ENCODE measurements at regions not wholly inside any gene's neighbourhood (a gene's known extent, or its start where the extent isn't known, plus 50 kb on each side); places are given as distances from the start of the nearest gene placed in this dataset.

GRCh38 chr11:29495676-29496075 lies 521.2 kb downstream of the KCNA4 start:
- H3K27me3 Mint-ChIP-seq (ENCODE audit: low read depth, poor library complexity), result no peaks in the 10 kb centered on the region
- TF ChIP-seq, protein P1, sequence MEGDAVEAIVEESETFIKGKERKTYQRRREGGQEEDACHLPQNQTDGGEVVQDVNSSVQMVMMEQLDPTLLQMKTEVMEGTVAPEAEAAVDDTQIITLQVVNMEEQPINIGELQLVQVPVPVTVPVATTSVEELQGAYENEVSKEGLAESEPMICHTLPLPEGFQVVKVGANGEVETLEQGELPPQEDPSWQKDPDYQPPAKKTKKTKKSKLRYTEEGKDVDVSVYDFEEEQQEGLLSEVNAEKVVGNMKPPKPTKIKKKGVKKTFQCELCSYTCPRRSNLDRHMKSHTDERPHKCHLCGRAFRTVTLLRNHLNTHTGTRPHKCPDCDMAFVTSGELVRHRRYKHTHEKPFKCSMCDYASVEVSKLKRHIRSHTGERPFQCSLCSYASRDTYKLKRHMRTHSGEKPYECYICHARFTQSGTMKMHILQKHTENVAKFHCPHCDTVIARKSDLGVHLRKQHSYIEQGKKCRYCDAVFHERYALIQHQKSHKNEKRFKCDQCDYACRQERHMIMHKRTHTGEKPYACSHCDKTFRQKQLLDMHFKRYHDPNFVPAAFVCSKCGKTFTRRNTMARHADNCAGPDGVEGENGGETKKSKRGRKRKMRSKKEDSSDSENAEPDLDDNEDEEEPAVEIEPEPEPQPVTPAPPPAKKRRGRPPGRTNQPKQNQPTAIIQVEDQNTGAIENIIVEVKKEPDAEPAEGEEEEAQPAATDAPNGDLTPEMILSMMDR (IDR thresholded peaks at IDR 0.05), result no peak
- no peaks in the 10 kb centered on the region for H3K9me3 Mint-ChIP-seq
- H3K4me3 Mint-ChIP-seq, result no peak overlapping the region
- no peaks in the 10 kb centered on the region for H3K4me1 Mint-ChIP-seq
- H3K36me3 Mint-ChIP-seq (ENCODE audit: low read depth), result no peaks in the 10 kb centered on the region
- DNase-seq, result no peak
- no peak overlapping the region for H3K27ac Mint-ChIP-seq

GRCh38 chr11:29490938-29491337 lies 525.9 kb downstream of the KCNA4 start:
- no peaks in the 10 kb centered on the region for H3K9me3 Mint-ChIP-seq
- no peak overlapping the region for H3K27ac Mint-ChIP-seq
- H3K4me1 Mint-ChIP-seq, result no peaks in the 10 kb centered on the region
- DNase-seq, result no peak
- no peaks in the 10 kb centered on the region for H3K36me3 Mint-ChIP-seq (ENCODE audit: low read depth)
- no peak overlapping the region for H3K4me3 Mint-ChIP-seq
- no peaks in the 10 kb centered on the region for H3K27me3 Mint-ChIP-seq (ENCODE audit: low read depth, poor library complexity)
- TF ChIP-seq, protein P1 (IDR thresholded peaks at IDR 0.05), result no peak

GRCh38 chr11:29486301-29486700 lies 530.5 kb downstream of the KCNA4 start:
- H3K36me3 Mint-ChIP-seq (ENCODE audit: low read depth), result no peaks in the 10 kb centered on the region
- no peak for DNase-seq
- no peaks in the 10 kb centered on the region for H3K27me3 Mint-ChIP-seq (ENCODE audit: low read depth, poor library complexity)
- no peaks in the 10 kb centered on the region for H3K9me3 Mint-ChIP-seq
- TF ChIP-seq, protein P1 (IDR thresholded peaks at IDR 0.05), result no peak
- H3K4me3 Mint-ChIP-seq, result no peak overlapping the region
- H3K27ac Mint-ChIP-seq, result no peak overlapping the region
- peaks cover 12% of the 10 kb centered on the region for H3K4me1 Mint-ChIP-seq

GRCh38 chr11:29485641-29486040 lies 531.2 kb downstream of the KCNA4 start:
- TF ChIP-seq, protein P1 (IDR thresholded peaks at IDR 0.05), result no peak
- no peak overlapping the region for H3K27ac Mint-ChIP-seq
- H3K4me3 Mint-ChIP-seq, result no peak overlapping the region
- no peaks in the 10 kb centered on the region for H3K36me3 Mint-ChIP-seq (ENCODE audit: low read depth)
- H3K4me1 Mint-ChIP-seq, result peaks cover 12% of the 10 kb centered on the region
- no peaks in the 10 kb centered on the region for H3K27me3 Mint-ChIP-seq (ENCODE audit: low read depth, poor library complexity)
- H3K9me3 Mint-ChIP-seq, result no peaks in the 10 kb centered on the region
- DNase-seq, result no peak

DNA sequence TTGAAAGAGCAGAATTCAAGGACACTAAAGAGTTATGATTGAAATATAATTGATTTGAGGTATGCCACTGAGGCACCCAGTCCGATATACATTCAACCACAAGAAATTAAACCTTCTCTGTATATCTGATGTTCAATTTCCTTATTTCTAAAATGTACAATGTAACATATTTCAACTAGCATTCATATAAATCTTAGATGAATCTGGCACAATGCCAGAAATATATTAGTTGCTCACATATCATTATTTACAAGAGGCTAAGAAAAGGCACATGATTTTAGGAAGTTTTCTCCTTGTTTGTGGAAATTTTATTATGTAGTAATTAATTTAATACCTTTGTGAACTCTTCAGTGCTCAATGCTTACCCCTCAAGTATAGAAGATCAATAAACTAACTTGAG lies 532.3 kb downstream of the KCNA4 start:
- Mint-ChIP-seq H3K4me1 (peaks cover 12% of the 10 kb centered on the region), H3K27me3 (ENCODE audit: low read depth, poor library complexity) (no peaks in the 10 kb centered on the region), H3K27ac (no peak overlapping the region), H3K36me3 (ENCODE audit: low read depth) (no peaks in the 10 kb centered on the region), H3K9me3 (no peaks in the 10 kb centered on the region), H3K4me3 (no peak overlapping the region)
- DNase-seq, result no peak
- TF ChIP-seq, protein P1 (IDR thresholded peaks at IDR 0.05), result no peak

DNA sequence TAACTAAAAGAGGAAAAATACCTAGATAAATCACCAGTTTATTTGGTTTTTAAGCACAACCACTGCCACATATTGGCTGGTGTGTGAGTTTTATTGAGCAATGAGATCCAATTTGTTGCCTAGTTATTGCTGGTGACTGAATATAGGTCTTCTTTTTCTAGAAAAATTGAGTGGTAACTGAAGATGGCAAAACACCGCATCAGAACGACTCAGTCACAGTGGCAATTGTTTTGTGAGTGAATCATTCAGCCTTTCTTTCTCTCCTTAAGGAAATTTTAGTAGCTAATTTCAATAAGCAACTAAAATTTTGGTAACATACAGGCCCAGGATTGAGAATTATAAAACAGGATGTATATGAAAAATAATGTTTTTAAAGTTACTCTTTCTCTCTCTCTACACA lies 533.0 kb downstream of the KCNA4 start:
- Mint-ChIP-seq H3K9me3 (no peaks in the 10 kb centered on the region), H3K27ac (no peak overlapping the region), H3K4me3 (no peak overlapping the region), H3K36me3 (ENCODE audit: low read depth) (no peaks in the 10 kb centered on the region), H3K27me3 (ENCODE audit: low read depth, poor library complexity) (no peaks in the 10 kb centered on the region), H3K4me1 (peaks cover 12% of the 10 kb centered on the region)
- DNase-seq, result no peak
- TF ChIP-seq, protein P1 (IDR thresholded peaks at IDR 0.05), result no peak

Data from nephron progenitor cell (in vitro differentiated cells).